ENCODE measurements at regions not wholly inside any gene's neighbourhood (a gene's known extent, or its start where the extent isn't known, plus 50 kb on each side); places are given as distances from the start of the nearest gene placed in this dataset.

GRCh38 chr6:155887421-155887820 lies 431.8 kb upstream of the NOX3 start:
- TF ChIP-seq ZFP3 (CRISPR knock-in tag; IDR thresholded peaks at IDR 0.05) = no peak
- TF ChIP-seq ISL1 (CRISPR knock-in tag; IDR thresholded peaks at IDR 0.05) = no peak
- no peak for TF ChIP-seq BACH2 (CRISPR knock-in tag; IDR thresholded peaks at IDR 0.05; ENCODE audit: borderline replicate concordance)
- TF ChIP-seq GLIS3 (CRISPR knock-in tag; IDR thresholded peaks at IDR 0.05) = no peak
- TF ChIP-seq OSR1 (CRISPR knock-in tag; IDR thresholded peaks at IDR 0.05) = no peak
- no peak for TF ChIP-seq TSHZ2 (CRISPR knock-in tag; IDR thresholded peaks at IDR 0.05)
- no peak for TF ChIP-seq TOX (CRISPR knock-in tag; IDR thresholded peaks at IDR 0.05; ENCODE audit: borderline replicate concordance)
- no peak for TF ChIP-seq CSRNP3 (CRISPR knock-in tag; IDR thresholded peaks at IDR 0.05)
- no peak for TF ChIP-seq ZC3H10 (CRISPR knock-in tag; IDR thresholded peaks at IDR 0.05)
- no peak for TF ChIP-seq ZFP30 (CRISPR knock-in tag; IDR thresholded peaks at IDR 0.05)
- no peak for TF ChIP-seq ZNF565 (CRISPR knock-in tag; conservative IDR thresholded peaks at IDR 0.05; ENCODE audit: low read depth)
- TF ChIP-seq ZNF70 (CRISPR knock-in tag; IDR thresholded peaks at IDR 0.05) = no peak
- TF ChIP-seq ESRRG (CRISPR knock-in tag; IDR thresholded peaks at IDR 0.05) = no peak
- no peak for TF ChIP-seq POU6F1 (CRISPR knock-in tag; IDR thresholded peaks at IDR 0.05; ENCODE audit: borderline replicate concordance, low read depth)
- no peak for TF ChIP-seq CREB5 (CRISPR knock-in tag; IDR thresholded peaks at IDR 0.05; ENCODE audit: low read depth)
- TF ChIP-seq RARB (CRISPR knock-in tag; IDR thresholded peaks at IDR 0.05) = no peak
- no peak for TF ChIP-seq TCF4 (CRISPR knock-in tag; IDR thresholded peaks at IDR 0.05; ENCODE audit: borderline replicate concordance)
- ATAC-seq = no peak

GRCh38 chr6:155883741-155884140 lies 428.1 kb upstream of the NOX3 start:
- no peak for ATAC-seq
- TF ChIP-seq ZFP30 (CRISPR knock-in tag; IDR thresholded peaks at IDR 0.05) = no peak
- TF ChIP-seq BACH2 (CRISPR knock-in tag; IDR thresholded peaks at IDR 0.05; ENCODE audit: borderline replicate concordance) = no peak
- no peak for TF ChIP-seq POU6F1 (CRISPR knock-in tag; IDR thresholded peaks at IDR 0.05; ENCODE audit: borderline replicate concordance, low read depth)
- no peak for TF ChIP-seq SNAI2 (CRISPR knock-in tag; IDR thresholded peaks at IDR 0.05)
- TF ChIP-seq TOX (CRISPR knock-in tag; IDR thresholded peaks at IDR 0.05; ENCODE audit: borderline replicate concordance) = no peak
- no peak for TF ChIP-seq CSRNP3 (CRISPR knock-in tag; IDR thresholded peaks at IDR 0.05)
- no peak for TF ChIP-seq ZC3H10 (CRISPR knock-in tag; IDR thresholded peaks at IDR 0.05)
- TF ChIP-seq ZNF8 (CRISPR knock-in tag; IDR thresholded peaks at IDR 0.05) = no peak
- TF ChIP-seq ZNF70 (CRISPR knock-in tag; IDR thresholded peaks at IDR 0.05) = no peak
- no peak for TF ChIP-seq GLIS3 (CRISPR knock-in tag; IDR thresholded peaks at IDR 0.05)
- no peak for TF ChIP-seq TSHZ2 (CRISPR knock-in tag; IDR thresholded peaks at IDR 0.05)
- no peak for TF ChIP-seq ESRRG (CRISPR knock-in tag; IDR thresholded peaks at IDR 0.05)
- no peak for TF ChIP-seq PPARA (CRISPR knock-in tag; IDR thresholded peaks at IDR 0.05; ENCODE audit: borderline replicate concordance)
- TF ChIP-seq PATZ1 (CRISPR knock-in tag; IDR thresholded peaks at IDR 0.05; ENCODE audit: borderline replicate concordance) = no peak
- no peak for TF ChIP-seq ISL1 (CRISPR knock-in tag; IDR thresholded peaks at IDR 0.05)
